ENCODE measurements at regions not wholly inside any gene's neighbourhood (a gene's known extent, or its start where the extent isn't known, plus 50 kb on each side); places are given as distances from the start of the nearest gene placed in this dataset.

DNA sequence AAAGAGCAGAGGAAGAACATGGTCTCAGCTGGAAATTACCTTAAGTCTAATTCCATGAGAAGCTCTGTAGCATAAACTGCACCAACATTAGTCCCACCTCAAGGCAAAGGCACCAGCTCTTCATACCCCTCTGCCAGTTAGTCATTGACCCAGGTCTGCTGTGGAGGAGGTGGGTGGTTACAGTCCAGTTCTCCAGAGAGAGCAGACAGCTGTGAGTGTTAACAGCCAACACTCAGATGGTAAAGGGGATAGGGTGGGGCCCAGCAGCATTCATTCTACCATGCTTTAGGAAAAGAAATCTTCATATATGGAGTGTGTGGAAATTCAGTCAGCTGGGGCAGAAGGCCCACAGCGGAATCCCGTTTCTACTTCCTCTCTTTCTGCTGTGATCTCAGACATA, 159.7 kb upstream of the FBXO11 start:
- H3K27me3 ChIP-seq (replicated peaks; ENCODE audit: control insufficient read depth, insufficient read depth, low read length, poor library complexity, severe bottlenecking) = peaks cover 3% of the 10 kb centered on the region
- no peaks in the 10 kb centered on the region for H3K4me1 ChIP-seq (ENCODE audit: control insufficient read depth, insufficient read depth, low read length, poor library complexity, severe bottlenecking)
- no peak for DNase-seq
- H3K9me3 ChIP-seq (ENCODE audit: control insufficient read depth, low read length) = no peaks in the 10 kb centered on the region
- no peak overlapping the region for H3K4me3 ChIP-seq (ENCODE audit: insufficient read depth, low read depth, low read length, poor library complexity, severe bottlenecking)
- H3K27ac ChIP-seq (ENCODE audit: insufficient read depth, low read length, poor library complexity, severe bottlenecking) = no peak overlapping the region
- no peaks in the 10 kb centered on the region for H3K36me3 ChIP-seq (ENCODE audit: control insufficient read depth, insufficient read depth, low read length)

- no peak for DNase-seq
- Histone ChIP-seq H3K27ac (ENCODE audit: insufficient read depth, low read length, poor library complexity, severe bottlenecking) (no peak overlapping the region), H3K4me1 (ENCODE audit: control insufficient read depth, insufficient read depth, low read length, poor library complexity, severe bottlenecking) (no peaks in the 10 kb centered on the region), H3K27me3 (replicated peaks; ENCODE audit: control insufficient read depth, insufficient read depth, low read length, poor library complexity, severe bottlenecking) (peaks cover 3% of the 10 kb centered on the region), H3K9me3 (ENCODE audit: control insufficient read depth, low read length) (no peaks in the 10 kb centered on the region), H3K36me3 (ENCODE audit: control insufficient read depth, insufficient read depth, low read length) (no peaks in the 10 kb centered on the region), H3K4me3 (ENCODE audit: insufficient read depth, low read depth, low read length, poor library complexity, severe bottlenecking) (no peak overlapping the region)
These were observed 163.5 kb upstream of the FBXO11 start for GRCh38 chr2:48069769-48070168.

- H3K27me3 ChIP-seq (replicated peaks; ENCODE audit: control insufficient read depth, insufficient read depth, low read length, poor library complexity, severe bottlenecking) = peaks cover 3% of the 10 kb centered on the region
- H3K4me1 ChIP-seq (ENCODE audit: control insufficient read depth, insufficient read depth, low read length, poor library complexity, severe bottlenecking) = no peaks in the 10 kb centered on the region
- no peaks in the 10 kb centered on the region for H3K9me3 ChIP-seq (ENCODE audit: control insufficient read depth, low read length)
- no peak overlapping the region for H3K27ac ChIP-seq (ENCODE audit: insufficient read depth, low read length, poor library complexity, severe bottlenecking)
- no peak overlapping the region for H3K4me3 ChIP-seq (ENCODE audit: insufficient read depth, low read depth, low read length, poor library complexity, severe bottlenecking)
- no peaks in the 10 kb centered on the region for H3K36me3 ChIP-seq (ENCODE audit: control insufficient read depth, insufficient read depth, low read length)
- no peak for DNase-seq
These were observed 164.1 kb upstream of the FBXO11 start for GRCh38 chr2:48070415-48070814.

GRCh38 chr2:48072583-48072982, 166.3 kb upstream of the FBXO11 start:
- no peak overlapping the region for H3K4me3 ChIP-seq (ENCODE audit: insufficient read depth, low read depth, low read length, poor library complexity, severe bottlenecking)
- no peaks in the 10 kb centered on the region for H3K27me3 ChIP-seq (replicated peaks; ENCODE audit: control insufficient read depth, insufficient read depth, low read length, poor library complexity, severe bottlenecking)
- H3K9me3 ChIP-seq (ENCODE audit: control insufficient read depth, low read length) = no peaks in the 10 kb centered on the region
- H3K27ac ChIP-seq (ENCODE audit: insufficient read depth, low read length, poor library complexity, severe bottlenecking) = no peak overlapping the region
- DNase-seq = no peak
- H3K36me3 ChIP-seq (ENCODE audit: control insufficient read depth, insufficient read depth, low read length) = no peaks in the 10 kb centered on the region
- no peaks in the 10 kb centered on the region for H3K4me1 ChIP-seq (ENCODE audit: control insufficient read depth, insufficient read depth, low read length, poor library complexity, severe bottlenecking)

- Histone ChIP-seq H3K4me1 (ENCODE audit: control insufficient read depth, insufficient read depth, low read length, poor library complexity, severe bottlenecking) (no peaks in the 10 kb centered on the region), H3K27ac (ENCODE audit: insufficient read depth, low read length, poor library complexity, severe bottlenecking) (no peak overlapping the region), H3K27me3 (replicated peaks; ENCODE audit: control insufficient read depth, insufficient read depth, low read length, poor library complexity, severe bottlenecking) (no peaks in the 10 kb centered on the region), H3K36me3 (ENCODE audit: control insufficient read depth, insufficient read depth, low read length) (no peaks in the 10 kb centered on the region), H3K9me3 (ENCODE audit: control insufficient read depth, low read length) (no peaks in the 10 kb centered on the region), H3K4me3 (ENCODE audit: insufficient read depth, low read depth, low read length, poor library complexity, severe bottlenecking) (no peak overlapping the region)
- no peak for DNase-seq
These were observed 169.3 kb upstream of the FBXO11 start for GRCh38 chr2:48075631-48076030.

DNA sequence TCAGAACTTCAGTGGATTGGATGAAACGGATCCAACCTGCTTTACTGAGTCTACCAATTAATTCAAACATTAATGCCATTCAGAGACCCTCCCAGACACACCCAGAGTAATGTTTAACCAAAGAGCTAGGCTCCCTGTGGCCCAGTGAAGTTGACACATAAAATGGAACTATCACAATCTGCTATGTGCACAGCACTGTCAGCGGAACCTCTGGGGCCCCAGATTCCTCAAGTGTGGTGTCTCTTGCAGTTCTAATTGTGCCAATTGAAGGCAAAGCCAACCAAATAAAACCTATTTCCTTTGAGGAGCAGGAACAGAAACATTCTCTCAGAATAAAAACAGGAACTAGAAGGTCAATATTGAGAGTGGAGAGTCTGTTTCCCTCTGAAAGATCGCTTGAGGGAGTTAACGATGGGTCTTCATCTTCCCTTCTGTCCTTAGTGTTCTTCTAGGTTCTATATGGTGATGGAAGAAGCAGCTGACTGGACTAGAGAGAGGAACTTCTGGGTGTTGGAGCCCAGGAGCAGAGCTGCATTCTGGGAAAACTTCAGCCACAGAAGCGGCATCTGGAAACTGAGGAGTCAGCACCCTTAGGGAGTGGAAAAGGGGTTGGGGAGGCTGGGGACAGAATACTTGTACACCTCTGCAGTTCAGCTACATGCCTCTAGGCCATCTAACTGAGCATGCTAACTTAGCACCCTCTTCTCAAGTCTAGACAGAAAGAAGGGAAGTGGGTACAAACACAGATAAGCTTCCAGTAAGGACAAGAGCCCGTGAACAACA, 174.4 kb upstream of the FBXO11 start:
- no peaks in the 10 kb centered on the region for H3K4me1 ChIP-seq (ENCODE audit: control insufficient read depth, insufficient read depth, low read length, poor library complexity, severe bottlenecking)
- no peak overlapping the region for H3K4me3 ChIP-seq (ENCODE audit: insufficient read depth, low read depth, low read length, poor library complexity, severe bottlenecking)
- no peaks in the 10 kb centered on the region for H3K27me3 ChIP-seq (replicated peaks; ENCODE audit: control insufficient read depth, insufficient read depth, low read length, poor library complexity, severe bottlenecking)
- DNase-seq = no peak
- H3K36me3 ChIP-seq (ENCODE audit: control insufficient read depth, insufficient read depth, low read length) = no peaks in the 10 kb centered on the region
- H3K9me3 ChIP-seq (ENCODE audit: control insufficient read depth, low read length) = no peaks in the 10 kb centered on the region
- H3K27ac ChIP-seq (ENCODE audit: insufficient read depth, low read length, poor library complexity, severe bottlenecking) = no peak overlapping the region

DNA sequence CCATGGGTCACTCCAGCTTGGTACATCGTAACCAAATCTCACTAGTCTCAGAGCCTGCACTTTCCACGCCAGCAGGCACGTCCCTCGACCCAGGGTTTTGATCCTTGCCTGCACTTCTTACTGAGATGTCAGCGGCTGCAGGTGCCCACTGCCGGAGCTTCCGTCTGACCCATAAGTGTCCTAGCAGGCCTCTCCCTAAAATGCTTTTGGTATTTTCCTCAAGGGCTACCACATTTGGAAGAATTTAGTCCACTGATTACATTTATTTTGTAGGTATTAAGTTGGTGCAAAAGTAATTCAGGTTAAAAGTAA, 175.0 kb upstream of the FBXO11 start:
- Histone ChIP-seq H3K36me3 (ENCODE audit: control insufficient read depth, insufficient read depth, low read length) (no peaks in the 10 kb centered on the region), H3K27me3 (replicated peaks; ENCODE audit: control insufficient read depth, insufficient read depth, low read length, poor library complexity, severe bottlenecking) (no peaks in the 10 kb centered on the region), H3K4me3 (ENCODE audit: insufficient read depth, low read depth, low read length, poor library complexity, severe bottlenecking) (no peak overlapping the region), H3K27ac (ENCODE audit: insufficient read depth, low read length, poor library complexity, severe bottlenecking) (no peak overlapping the region), H3K4me1 (ENCODE audit: control insufficient read depth, insufficient read depth, low read length, poor library complexity, severe bottlenecking) (no peaks in the 10 kb centered on the region), H3K9me3 (ENCODE audit: control insufficient read depth, low read length) (no peaks in the 10 kb centered on the region)
- no peak for DNase-seq

- Histone ChIP-seq H3K27ac (ENCODE audit: insufficient read depth, low read length, poor library complexity, severe bottlenecking) (no peak overlapping the region), H3K27me3 (replicated peaks; ENCODE audit: control insufficient read depth, insufficient read depth, low read length, poor library complexity, severe bottlenecking) (no peaks in the 10 kb centered on the region), H3K36me3 (ENCODE audit: control insufficient read depth, insufficient read depth, low read length) (no peaks in the 10 kb centered on the region), H3K4me3 (ENCODE audit: insufficient read depth, low read depth, low read length, poor library complexity, severe bottlenecking) (no peak overlapping the region), H3K9me3 (ENCODE audit: control insufficient read depth, low read length) (no peaks in the 10 kb centered on the region), H3K4me1 (ENCODE audit: control insufficient read depth, insufficient read depth, low read length, poor library complexity, severe bottlenecking) (no peaks in the 10 kb centered on the region)
- DNase-seq = no peak
These were observed 179.6 kb upstream of the FBXO11 start for GRCh38 chr2:48085888-48086287.

DNA sequence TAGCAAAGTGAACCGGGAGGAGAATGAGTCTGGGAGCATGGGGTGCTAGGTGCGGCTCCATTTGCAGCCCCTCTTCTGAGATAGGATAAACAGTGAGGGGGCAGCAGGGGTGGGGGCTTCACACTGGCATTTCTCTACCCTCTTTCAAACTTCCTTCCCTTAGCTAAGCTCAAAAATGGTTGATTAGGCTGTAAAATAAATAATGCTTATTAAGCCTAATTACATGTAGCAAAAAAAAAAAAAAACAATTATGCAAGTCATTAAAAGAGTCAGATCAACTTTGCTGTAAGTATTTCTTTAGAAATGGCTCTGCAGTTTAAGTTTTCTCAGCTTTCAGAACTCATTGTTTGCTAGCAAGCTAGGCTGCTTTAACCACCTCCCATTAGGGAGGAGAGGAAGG, 182.7 kb upstream of the FBXO11 start:
- H3K4me3 ChIP-seq (ENCODE audit: insufficient read depth, low read depth, low read length, poor library complexity, severe bottlenecking) = no peak overlapping the region
- no peaks in the 10 kb centered on the region for H3K4me1 ChIP-seq (ENCODE audit: control insufficient read depth, insufficient read depth, low read length, poor library complexity, severe bottlenecking)
- DNase-seq = no peak
- no peaks in the 10 kb centered on the region for H3K9me3 ChIP-seq (ENCODE audit: control insufficient read depth, low read length)
- H3K27ac ChIP-seq (ENCODE audit: insufficient read depth, low read length, poor library complexity, severe bottlenecking) = no peak overlapping the region
- H3K36me3 ChIP-seq (ENCODE audit: control insufficient read depth, insufficient read depth, low read length) = no peaks in the 10 kb centered on the region
- no peaks in the 10 kb centered on the region for H3K27me3 ChIP-seq (replicated peaks; ENCODE audit: control insufficient read depth, insufficient read depth, low read length, poor library complexity, severe bottlenecking)

DNA sequence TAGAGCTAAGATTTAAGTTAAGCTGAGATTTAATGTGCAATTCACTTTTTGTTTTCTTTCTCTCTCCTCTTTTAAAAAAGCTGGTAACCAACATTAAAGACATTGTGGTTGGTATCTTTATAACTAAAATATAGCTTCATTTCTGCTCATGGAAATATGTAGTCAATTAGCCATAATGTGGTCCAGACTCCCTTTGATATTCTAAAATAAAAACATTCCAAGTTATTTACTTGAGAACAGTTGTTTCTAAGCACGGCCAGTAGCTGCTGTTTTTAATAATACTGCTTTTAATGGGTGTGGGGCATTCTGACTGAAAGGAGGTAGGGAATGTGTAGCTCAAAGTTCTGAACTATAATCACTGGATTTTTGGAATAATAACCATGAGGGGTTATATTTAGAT, 183.3 kb upstream of the FBXO11 start:
- H3K27me3 ChIP-seq (replicated peaks; ENCODE audit: control insufficient read depth, insufficient read depth, low read length, poor library complexity, severe bottlenecking) = no peaks in the 10 kb centered on the region
- no peak overlapping the region for H3K4me3 ChIP-seq (ENCODE audit: insufficient read depth, low read depth, low read length, poor library complexity, severe bottlenecking)
- no peak for DNase-seq
- no peaks in the 10 kb centered on the region for H3K9me3 ChIP-seq (ENCODE audit: control insufficient read depth, low read length)
- no peak overlapping the region for H3K27ac ChIP-seq (ENCODE audit: insufficient read depth, low read length, poor library complexity, severe bottlenecking)
- no peaks in the 10 kb centered on the region for H3K4me1 ChIP-seq (ENCODE audit: control insufficient read depth, insufficient read depth, low read length, poor library complexity, severe bottlenecking)
- H3K36me3 ChIP-seq (ENCODE audit: control insufficient read depth, insufficient read depth, low read length) = no peaks in the 10 kb centered on the region

Measured in effector memory CD4-positive, alpha-beta T cell (primary cell).